Transverse colon (tissue), 4 donors: ENCODE measurements at regions not wholly inside any gene's neighbourhood (a gene's known extent, or its start where the extent isn't known, plus 50 kb on each side); places are given as distances from the start of the nearest gene placed in this dataset.

Experiments used
- DNase-seq: peaks from one replicate; pipeline ENCODE4 v3.0.0-alpha.2; 2019
- H3K27ac ChIP-seq, 4 donors: fragments of 200-600 bp; sonication (generic); 2 replicates each; pipeline ENCODE4 v1.5.1; 2016 to 2018; ENCODE audit warnings: inconsistent platforms in 4 of 4
- H3K27me3 ChIP-seq: fragments of 200-600 bp; sonication (generic); 2 replicates; pipeline ENCODE4 v1.5.1; 2017; ENCODE audit warnings: inconsistent platforms
- H3K36me3 ChIP-seq, 4 donors: fragments of 200-600 bp; sonication (generic); 2 replicates each; pipeline ENCODE4 v1.5.1; 2017 to 2019; ENCODE audit warnings: inconsistent platforms in 4 of 4
- H3K4me1 ChIP-seq, 4 donors: fragments of 200-600 bp; sonication (generic); 2 replicates each; pipeline ENCODE4 v1.5.1; 2017 to 2020; ENCODE audit warnings: inconsistent platforms in 4 of 4
- H3K4me3 ChIP-seq, 4 donors: fragments of 200-600 bp; sonication (generic); 1 replicate in 1 of 4; 2 replicates in 3 of 4; pipeline versions ENCODE4 v1.5.1 to v1.6.1; 2017 to 2019; ENCODE audit warnings: inconsistent platforms in 4 of 4
- H3K9me3 ChIP-seq, 2 donors: fragments of 200-600 bp; sonication (generic); 2 replicates each; pipeline ENCODE4 v1.5.1; 2017 to 2019; ENCODE audit warnings: inconsistent platforms in 2 of 2
- CTCF ChIP-seq, 5 experiments: fragments of 200-600 bp in 3 of 5; fragments of 450-650 bp in 2 of 5; sonication (generic) in 3 of 5; IDR thresholded peaks; 1 replicate in 2 of 5; 2 replicates in 3 of 5; pipeline ENCODE4 v1.5.1; 2016 to 2017; ENCODE audit warnings: antibody characterized with exemption in 5 of 5, inconsistent platforms in 3 of 5, mild to moderate bottlenecking in 2 of 5, moderate library complexity in 1 of 5
- EP300 ChIP-seq: sonication (generic); formaldehyde crosslinking; IDR thresholded peaks from one replicate; pipeline ENCODE4 v1.6.1; 2017; ENCODE audit warnings: antibody characterized with exemption, low read depth
- POLR2A ChIP-seq: fragments of 450-650 bp; IDR thresholded peaks from one replicate; pipeline ENCODE4 v1.6.1; 2016; ENCODE audit warnings: antibody characterized with exemption, mild to moderate bottlenecking, moderate library complexity
- POLR2AphosphoS5 ChIP-seq, 3 donors: sonication (generic); formaldehyde crosslinking; IDR thresholded peaks; one replicate each; pipeline ENCODE4 v1.6.1; 2016; ENCODE audit warnings: antibody characterized with exemption in 3 of 3
- WGBS, 2 donors: methylation state at CpG; one replicate each; pipeline ENCODE4 v1.1.5; 2018; ENCODE audit warnings: low coverage in 1 of 2; 5-methylcytosine and 5-hydroxymethylcytosine counted together
- in situ Hi-C, 4 donors: fragments of 200-750 bp; cut with MboI; loops; one replicate each; pipeline versions ENCODE4 v1.15.0 to v1.15.1; 2017; ENCODE audit warnings: low sequenced_read_pairs in 3 of 4, low pct_ligation_motif_present in 1 of 4, low pct_unique_long_range_greater_than_20kb in 1 of 4
- intact Hi-C: fragments of 100-400 bp; cut with DNase I; formaldehyde crosslinking; loops from one replicate; pipeline ENCODE4 v1.15.1; 2023; ENCODE audit warnings: low total_unique reads

DNA sequence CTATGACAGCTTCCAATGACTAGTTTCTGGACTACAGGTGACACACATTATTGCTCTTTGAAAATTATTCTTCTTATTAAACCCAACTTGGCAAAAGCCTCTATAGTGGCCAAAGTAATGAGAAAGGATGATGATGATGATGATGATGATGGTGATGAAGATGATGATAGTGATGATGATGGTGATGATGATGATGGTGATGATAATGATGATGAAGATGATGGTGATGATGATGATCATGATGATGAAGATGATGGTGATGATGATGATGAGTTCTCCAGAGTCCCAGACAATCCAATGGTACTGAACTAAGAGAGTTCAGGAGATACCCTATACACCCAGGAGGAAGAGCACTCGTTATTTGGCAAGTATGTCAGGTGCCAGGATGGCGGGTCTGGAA, 739.4 kb downstream of the IRX1 start:
- no peak for TF ChIP-seq POLR2AphosphoS5 (IDR thresholded peaks at IDR 0.05)
- no peak for TF ChIP-seq POLR2A
- no peak for TF ChIP-seq CTCF (IDR thresholded peaks at IDR 0.05)
- H3K27ac ChIP-seq = no peak overlapping the region
- in situ Hi-C loops = no loop called here
- 71 to 75% methylated on average over 2 of the region's 2 CpGs for whole genome bisulfite sequencing, 2 donors
- intact Hi-C loops = no loop called here
- no peak for DNase-seq
- H3K9me3 ChIP-seq = no peaks in the 10 kb centered on the region
- no peaks in the 10 kb centered on the region for H3K36me3 ChIP-seq
- no peaks in the 10 kb centered on the region for H3K27me3 ChIP-seq
- H3K4me3 ChIP-seq = no peak overlapping the region
- no peaks in the 10 kb centered on the region for H3K4me1 ChIP-seq

- no peak overlapping the region for H3K27ac ChIP-seq
- H3K4me1 ChIP-seq = no peaks in the 10 kb centered on the region
- no peaks in the 10 kb centered on the region for H3K9me3 ChIP-seq
- intact Hi-C loops (no loop called here), in situ Hi-C loops (no loop called here)
- no peaks in the 10 kb centered on the region for H3K36me3 ChIP-seq
- no peak for DNase-seq
- no peak overlapping the region for H3K4me3 ChIP-seq
- H3K27me3 ChIP-seq = no peaks in the 10 kb centered on the region
- 60 to 83% methylated on average over 1 to 3 of the region's 3 CpGs for WGBS, 2 donors
- TF ChIP-seq EP300 (no peak), CTCF (IDR thresholded peaks at IDR 0.05) (no peak), POLR2AphosphoS5 (IDR thresholded peaks at IDR 0.05) (no peak), POLR2A (no peak)
These were observed 741.9 kb downstream of the IRX1 start for GRCh38 chr5:4337519-4337918.

GRCh38 chr5:4339949-4340348, 744.3 kb downstream of the IRX1 start:
- Histone ChIP-seq H3K27ac (no peak overlapping the region), H3K9me3 (no peaks in the 10 kb centered on the region), H3K27me3 (no peaks in the 10 kb centered on the region), H3K4me1 (no peaks in the 10 kb centered on the region), H3K4me3 (no peak overlapping the region), H3K36me3 (no peaks in the 10 kb centered on the region)
- DNase-seq = no peak
- no peak for TF ChIP-seq CTCF (IDR thresholded peaks at IDR 0.05)
- no peak for TF ChIP-seq POLR2AphosphoS5 (IDR thresholded peaks at IDR 0.05)
- TF ChIP-seq EP300 = no peak
- in situ Hi-C loops (no loop called here), intact Hi-C loops (no loop called here)
- 67% methylated on average over 9 of the region's 9 CpGs; no CpG with 5 or more reads in 1 of the 2 donors for WGBS, 2 donors

DNA sequence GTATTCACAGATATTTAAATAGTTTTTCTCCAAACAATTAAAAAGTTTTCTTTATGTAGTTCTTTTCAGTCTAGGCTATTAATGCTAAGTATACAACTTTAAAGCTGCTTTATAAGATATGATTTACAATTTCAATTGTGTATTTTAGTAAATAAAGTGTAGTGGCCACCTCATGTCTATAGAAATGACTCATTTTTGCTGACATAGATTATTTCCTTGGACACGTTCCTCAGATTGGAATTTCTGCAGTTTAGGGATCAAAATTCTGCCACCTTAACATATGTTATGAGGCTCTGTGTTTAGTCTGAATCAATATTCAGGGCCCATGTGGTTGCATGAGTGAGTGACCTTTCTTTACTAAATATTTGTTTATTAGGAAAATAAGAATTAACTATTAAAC, 750.2 kb downstream of the IRX1 start:
- Histone ChIP-seq H3K4me1 (no peaks in the 10 kb centered on the region), H3K36me3 (no peaks in the 10 kb centered on the region), H3K4me3 (no peak overlapping the region), H3K27me3 (no peaks in the 10 kb centered on the region), H3K27ac (no peak overlapping the region), H3K9me3 (no peaks in the 10 kb centered on the region)
- intact Hi-C loops (no loop called here), in situ Hi-C loops (no loop called here)
- no peak for DNase-seq
- no peak for TF ChIP-seq CTCF (IDR thresholded peaks at IDR 0.05)
- no peak for TF ChIP-seq POLR2AphosphoS5 (IDR thresholded peaks at IDR 0.05)
- TF ChIP-seq POLR2A = no peak
- TF ChIP-seq EP300 = no peak
- WGBS, 2 donors = 43 to 50% methylated on average over 1 of the region's 1 CpG
